ENCODE measurements at regions not wholly inside any gene's neighbourhood (a gene's known extent, or its start where the extent isn't known, plus 50 kb on each side); places are given as distances from the start of the nearest gene placed in this dataset.
"Not testable (repeated sequence)": the region's sequence is repeated elsewhere in the genome, so short reads cannot be mapped to it uniquely, and the experiment has no call there.

- DNase-seq: no peak
- H3K4me1 ChIP-seq (ENCODE audit: insufficient read depth, low read length): no peaks in the 10 kb centered on the region
- H3K27me3 Mint-ChIP-seq: no peaks in the 10 kb centered on the region
- H3K36me3 ChIP-seq (ENCODE audit: insufficient read depth, low read length): no peaks in the 10 kb centered on the region
- no peaks in the 10 kb centered on the region for H3K4me1 Mint-ChIP-seq
- H3K4me3 Mint-ChIP-seq: no peak overlapping the region
- H3K9me3 Mint-ChIP-seq: peaks cover 0 to 11% (median 0%) of the 10 kb centered on the region in 8 donors
- no peaks in the 10 kb centered on the region for H3K9me3 ChIP-seq (ENCODE audit: control insufficient read depth in 1 of 2, low read length in 2 of 2)
- ChIA-PET POLR2A (ENCODE audit: partially characterized antibody) (no interaction called here), CTCF (ENCODE audit: partially characterized antibody) (no interaction called here)
- H3K27ac ChIP-seq (ENCODE audit: low read depth, low read length): no peak overlapping the region
- H3K27ac Mint-ChIP-seq: no peak overlapping the region
- H3K36me3 Mint-ChIP-seq: no peaks in the 10 kb centered on the region
- no peak overlapping the region for H3K4me3 ChIP-seq (ENCODE audit: low read length in 2 of 2)
- intact Hi-C loops (cut with micrococcal nuclease): no loop called here
- H3K27me3 ChIP-seq (ENCODE audit: insufficient read depth, low read length): no peaks in the 10 kb centered on the region
Measured at GRCh38 chr4:118410138-118410537, 57.3 kb upstream of the PRSS12 start.

DNA sequence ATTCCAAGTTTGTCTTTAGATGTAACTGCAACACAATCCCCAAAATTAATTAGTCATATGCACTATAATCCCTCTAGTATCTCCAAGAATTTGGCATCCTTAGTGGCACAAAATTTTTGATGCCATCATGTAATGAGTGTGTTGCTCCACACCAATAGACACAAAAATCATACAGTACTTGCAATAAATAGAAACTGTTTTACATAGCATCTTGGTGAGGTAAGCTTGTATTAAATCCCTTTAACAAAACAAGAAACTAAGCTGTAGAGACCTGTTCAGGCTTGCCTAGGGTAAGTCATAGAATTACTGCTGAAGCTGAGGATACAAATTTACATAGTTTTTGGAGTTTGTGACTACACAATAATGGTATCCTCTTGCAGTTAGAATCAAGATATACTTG lies 64.5 kb upstream of the PRSS12 start:
- CTCF ChIA-PET (ENCODE audit: partially characterized antibody): no interaction called here

DNA sequence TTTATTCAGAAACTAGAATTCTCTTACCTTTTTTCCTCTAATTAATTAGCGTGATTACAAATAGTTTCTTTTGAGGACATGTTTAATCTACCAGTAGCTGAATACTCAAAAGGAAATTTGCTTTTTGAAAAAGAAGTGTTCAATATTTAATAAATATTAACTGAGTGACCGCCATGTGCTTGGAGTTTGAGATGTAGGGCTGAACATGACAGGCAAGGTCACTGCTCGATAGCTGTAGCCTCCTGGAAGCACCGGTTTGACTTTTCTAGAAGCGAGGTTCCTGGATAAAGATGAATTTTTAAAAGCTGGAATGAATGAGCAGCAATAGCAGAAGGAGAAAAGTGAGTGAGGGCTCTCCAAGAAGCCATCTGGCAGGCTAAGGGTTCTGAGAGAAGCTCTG lies 65.0 kb upstream of the PRSS12 start:
- H3K4me3 Mint-ChIP-seq; H3K27me3 Mint-ChIP-seq; intact Hi-C loops (cut with micrococcal nuclease); H3K36me3 ChIP-seq (ENCODE audit: insufficient read depth, low read length); H3K9me3 ChIP-seq (ENCODE audit: control insufficient read depth in 1 of 2, low read length in 2 of 2); H3K36me3 Mint-ChIP-seq; H3K27me3 ChIP-seq (ENCODE audit: insufficient read depth, low read length); H3K4me1 ChIP-seq (ENCODE audit: insufficient read depth, low read length); H3K9me3 Mint-ChIP-seq; DNase-seq; H3K27ac ChIP-seq (ENCODE audit: low read depth, low read length); H3K4me3 ChIP-seq (ENCODE audit: low read length in 2 of 2); CTCF ChIA-PET (ENCODE audit: partially characterized antibody); POLR2A ChIA-PET (ENCODE audit: partially characterized antibody); H3K27ac Mint-ChIP-seq; H3K4me1 Mint-ChIP-seq: not testable (repeated sequence)

More for the DNA sequence above, 64.5 kb upstream of the PRSS12 start:
- no peaks in the 10 kb centered on the region for H3K4me1 Mint-ChIP-seq
- Histone ChIP-seq H3K9me3 (ENCODE audit: control insufficient read depth in 1 of 2, low read length in 2 of 2) (no peaks in the 10 kb centered on the region), H3K36me3 (ENCODE audit: insufficient read depth, low read length) (no peaks in the 10 kb centered on the region), H3K4me3 (ENCODE audit: low read length in 2 of 2) (no peak overlapping the region), H3K27me3 (ENCODE audit: insufficient read depth, low read length) (no peaks in the 10 kb centered on the region), H3K27ac (ENCODE audit: low read depth, low read length) (no peak overlapping the region), H3K4me1 (ENCODE audit: insufficient read depth, low read length) (no peaks in the 10 kb centered on the region)
- intact Hi-C loops (cut with micrococcal nuclease): no loop called here
- H3K9me3 Mint-ChIP-seq: no peaks in the 10 kb centered on the region
- H3K27me3 Mint-ChIP-seq: peaks cover 0 to 2% of the 10 kb centered on the region in 2 donors
- no peaks in the 10 kb centered on the region for H3K36me3 Mint-ChIP-seq
- no peak overlapping the region for H3K4me3 Mint-ChIP-seq
- POLR2A ChIA-PET (ENCODE audit: partially characterized antibody): no interaction called here
- no peak for DNase-seq
- H3K27ac Mint-ChIP-seq: no peak overlapping the region

- CTCF ChIA-PET (ENCODE audit: partially characterized antibody); H3K4me3 Mint-ChIP-seq; intact Hi-C loops (cut with micrococcal nuclease); POLR2A ChIA-PET (ENCODE audit: partially characterized antibody); H3K4me3 ChIP-seq (ENCODE audit: low read length in 2 of 2); H3K4me1 ChIP-seq (ENCODE audit: insufficient read depth, low read length); H3K27ac Mint-ChIP-seq; H3K9me3 Mint-ChIP-seq; H3K36me3 ChIP-seq (ENCODE audit: insufficient read depth, low read length); H3K27me3 ChIP-seq (ENCODE audit: insufficient read depth, low read length); H3K9me3 ChIP-seq (ENCODE audit: control insufficient read depth in 1 of 2, low read length in 2 of 2); H3K27me3 Mint-ChIP-seq; H3K36me3 Mint-ChIP-seq; H3K4me1 Mint-ChIP-seq; DNase-seq; H3K27ac ChIP-seq (ENCODE audit: low read depth, low read length): not testable (repeated sequence)
Measured at GRCh38 chr4:118418396-118418795, 65.6 kb upstream of the PRSS12 start.

GRCh38 chr4:118419626-118420025 lies 66.8 kb upstream of the PRSS12 start:
- H3K27me3 ChIP-seq (ENCODE audit: insufficient read depth, low read length); H3K36me3 ChIP-seq (ENCODE audit: insufficient read depth, low read length); H3K27ac Mint-ChIP-seq; H3K27ac ChIP-seq (ENCODE audit: low read depth, low read length); H3K4me1 ChIP-seq (ENCODE audit: insufficient read depth, low read length); H3K4me3 ChIP-seq (ENCODE audit: low read length in 2 of 2); intact Hi-C loops (cut with micrococcal nuclease); H3K4me1 Mint-ChIP-seq; POLR2A ChIA-PET (ENCODE audit: partially characterized antibody); H3K9me3 Mint-ChIP-seq; H3K27me3 Mint-ChIP-seq; H3K4me3 Mint-ChIP-seq; DNase-seq; H3K9me3 ChIP-seq (ENCODE audit: control insufficient read depth in 1 of 2, low read length in 2 of 2); H3K36me3 Mint-ChIP-seq; CTCF ChIA-PET (ENCODE audit: partially characterized antibody): not testable (repeated sequence)

DNA sequence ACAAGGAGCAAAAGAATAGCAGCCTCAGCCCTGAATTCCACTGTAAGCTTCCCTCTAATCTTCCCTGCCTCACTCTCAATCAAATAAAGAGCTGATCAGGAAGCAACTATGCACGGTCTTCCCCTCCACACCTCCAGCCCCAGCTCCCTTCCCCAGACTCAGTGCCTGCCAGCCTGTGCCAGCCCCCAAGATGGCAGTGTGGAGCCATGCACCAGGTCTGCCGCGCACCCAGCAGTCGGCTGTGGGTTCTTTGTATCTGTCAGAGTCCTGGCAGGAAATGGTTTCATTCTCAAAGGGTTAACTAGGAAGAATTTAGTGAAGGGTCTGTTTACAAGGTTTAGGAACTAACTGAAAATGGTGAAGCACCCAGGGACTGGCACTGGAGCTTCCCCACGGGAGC lies 71.3 kb upstream of the PRSS12 start:
- H3K36me3 ChIP-seq (ENCODE audit: insufficient read depth, low read length); H3K27ac Mint-ChIP-seq; H3K9me3 ChIP-seq (ENCODE audit: control insufficient read depth in 1 of 2, low read length in 2 of 2); H3K27ac ChIP-seq (ENCODE audit: low read depth, low read length); H3K4me1 ChIP-seq (ENCODE audit: insufficient read depth, low read length); H3K4me1 Mint-ChIP-seq; H3K4me3 ChIP-seq (ENCODE audit: low read length in 2 of 2); H3K27me3 ChIP-seq (ENCODE audit: insufficient read depth, low read length); H3K36me3 Mint-ChIP-seq; intact Hi-C loops (cut with micrococcal nuclease); POLR2A ChIA-PET (ENCODE audit: partially characterized antibody); H3K9me3 Mint-ChIP-seq; H3K27me3 Mint-ChIP-seq: not testable (repeated sequence)
- CTCF ChIA-PET (ENCODE audit: partially characterized antibody): interaction anchor here (0.7 kb wide), 1 partner anchor 10 kb away, joined by 3 read pairs; no protein-coding TSS in a partner anchor
- peak in 1 of 5 donors; percentile 12 for DNase-seq
- peak overlapping the region in 1 of 8 donors; percentile 46 for H3K4me3 Mint-ChIP-seq

GRCh38 chr4:118428881-118429280 lies 76.1 kb upstream of the PRSS12 start:
- H3K27ac ChIP-seq (ENCODE audit: low read depth, low read length); H3K36me3 ChIP-seq (ENCODE audit: insufficient read depth, low read length); H3K9me3 Mint-ChIP-seq; H3K4me3 Mint-ChIP-seq; H3K27ac Mint-ChIP-seq; H3K4me1 ChIP-seq (ENCODE audit: insufficient read depth, low read length); CTCF ChIA-PET (ENCODE audit: partially characterized antibody); H3K9me3 ChIP-seq (ENCODE audit: control insufficient read depth in 1 of 2, low read length in 2 of 2); POLR2A ChIA-PET (ENCODE audit: partially characterized antibody); H3K36me3 Mint-ChIP-seq; H3K27me3 ChIP-seq (ENCODE audit: insufficient read depth, low read length); intact Hi-C loops (cut with micrococcal nuclease); H3K27me3 Mint-ChIP-seq; H3K4me1 Mint-ChIP-seq; H3K4me3 ChIP-seq (ENCODE audit: low read length in 2 of 2); DNase-seq: not testable (repeated sequence)

DNA sequence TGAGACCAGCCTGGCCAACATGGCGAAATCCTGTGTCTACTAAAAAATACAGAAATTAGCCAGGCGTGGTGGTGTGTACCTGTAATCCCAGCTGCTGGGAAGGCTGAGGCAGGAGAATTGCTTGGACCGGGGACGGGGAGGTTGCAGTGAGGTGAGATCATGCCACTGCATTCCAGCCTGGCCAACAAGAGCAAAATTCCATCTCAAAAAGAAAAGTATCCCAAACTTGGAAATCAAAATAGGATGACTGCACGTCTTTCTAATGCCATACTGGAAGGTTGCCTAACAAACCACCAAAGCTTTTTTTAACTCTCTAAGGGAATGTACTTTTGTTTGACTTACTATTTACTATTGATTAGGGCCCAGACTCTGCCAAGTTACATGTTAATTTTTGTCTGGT lies 79.6 kb upstream of the PRSS12 start:
- H3K4me1 Mint-ChIP-seq; H3K27me3 ChIP-seq (ENCODE audit: insufficient read depth, low read length); H3K9me3 Mint-ChIP-seq; CTCF ChIA-PET (ENCODE audit: partially characterized antibody); H3K4me3 ChIP-seq (ENCODE audit: low read length in 2 of 2); H3K9me3 ChIP-seq (ENCODE audit: control insufficient read depth in 1 of 2, low read length in 2 of 2); H3K27me3 Mint-ChIP-seq; H3K36me3 ChIP-seq (ENCODE audit: insufficient read depth, low read length); DNase-seq; H3K27ac Mint-ChIP-seq; POLR2A ChIA-PET (ENCODE audit: partially characterized antibody); H3K27ac ChIP-seq (ENCODE audit: low read depth, low read length); H3K4me1 ChIP-seq (ENCODE audit: insufficient read depth, low read length); intact Hi-C loops (cut with micrococcal nuclease); H3K36me3 Mint-ChIP-seq; H3K4me3 Mint-ChIP-seq: not testable (repeated sequence)
